Adrenal gland (tissue), 9 donors: ENCODE measurements at regions not wholly inside any gene's neighbourhood (a gene's known extent, or its start where the extent isn't known, plus 50 kb on each side); places are given as distances from the start of the nearest gene placed in this dataset.

Experiments
- DNase-seq, 7 donors: peaks; one replicate each; pipeline ENCODE4 v3.0.0-alpha.2; 2019 to 2020
- H3K27ac ChIP-seq, 5 donors: fragments of 200-600 bp; sonication (generic) in 4 of 5; 1 replicate in 3 of 5; 2 replicates in 2 of 5; pipeline versions ENCODE4 v1.5.1 to v1.8.0; 2016 to 2020; ENCODE audit warnings: mild to moderate bottlenecking in 1 of 5
- H3K27me3 ChIP-seq: fragments of 200-600 bp; 2 replicates; pipeline ENCODE4 v1.8.0; 2021
- H3K36me3 ChIP-seq, 2 donors: fragments of 200-600 bp; replicated peaks in 1 of 2; 1 replicate in 1 of 2; 2 replicates in 1 of 2; pipeline versions ENCODE4 v1.5.1 to v1.8.0; 2018 to 2022
- H3K4me1 ChIP-seq, 2 donors: fragments of 200-600 bp; replicated peaks in 1 of 2; 1 replicate in 1 of 2; 2 replicates in 1 of 2; pipeline versions ENCODE4 v1.5.1 to v1.8.0; 2018 to 2021
- H3K4me3 ChIP-seq, 4 donors: fragments of 200-600 bp; sonication (generic) in 3 of 4; one replicate each; pipeline ENCODE4 v1.5.1; 2016 to 2018
- H3K9me3 ChIP-seq, 3 donors: fragments of 200-600 bp; sonication (generic) in 1 of 3; replicated peaks in 1 of 3; 1 replicate in 2 of 3; 2 replicates in 1 of 3; pipeline versions ENCODE4 v1.5.1 to v1.8.0; 2016 to 2021
- CTCF ChIP-seq, 6 experiments: fragments of 450-650 bp in 4 of 6; fragments of 200-600 bp in 2 of 6; sonication (generic) in 1 of 6; IDR thresholded peaks; 1 replicate in 5 of 6; 2 replicates in 1 of 6; pipeline versions ENCODE4 v1.5.1 to v1.8.0; 2016 to 2021; ENCODE audit warnings: antibody characterized with exemption in 6 of 6, mild to moderate bottlenecking in 2 of 6, moderate library complexity in 1 of 6
- POLR2A ChIP-seq, 2 donors: fragments of 450-650 bp; IDR thresholded peaks; one replicate each; pipeline ENCODE4 v1.6.1; 2017; ENCODE audit warnings: antibody characterized with exemption in 2 of 2, mild to moderate bottlenecking in 2 of 2, moderate library complexity in 1 of 2
- WGBS, 4 donors: extraction: QIAGEN DNeasy Blood & Tissue Kit in 2 of 4; methylation state at CpG; one replicate each; pipeline versions ENCODE4 v1.1.5 to v1.1.7; 2013 to 2017; 5-methylcytosine and 5-hydroxymethylcytosine counted together
- intact Hi-C, 2 donors: fragments of 100-400 bp; cut with DNase I; formaldehyde crosslinking; loops; one replicate each; pipeline versions ENCODE4 v1.14.1 to v1.15.0; 2022 to 2023
- donor health status: healthy with polysubstance abuse.
- donor health status: Bipolar disorder and iron deficiency.
- donor health status: DM: yes; HTN: yes; CAD: no.
- donor health status: DM: no; HTN: no; CAD: no.
- donor health status: DM: no; HTN: no; CAD: no.

GRCh38 chr18:78191276-78191675, 788.3 kb upstream of the SALL3 start:
- 56 to 76% (median 69%) methylated on average over 4 of the region's 4 CpGs for WGBS, 4 donors

GRCh38 chr18:78192054-78192453, 787.6 kb upstream of the SALL3 start:
- H3K9me3 ChIP-seq: no peaks in the 10 kb centered on the region
- H3K4me1 ChIP-seq: no peaks in the 10 kb centered on the region
- no peaks in the 10 kb centered on the region for H3K27me3 ChIP-seq
- 7 to 30% (median 20%) methylated on average over 1 of the region's 1 CpG for WGBS, 4 donors
- DNase-seq: peak in 4 of 7 donors; percentile 16 to 58 (median 26)
- no peak overlapping the region for H3K27ac ChIP-seq
- intact Hi-C loops: no loop called here
- H3K4me3 ChIP-seq: no peak overlapping the region
- TF ChIP-seq POLR2A (IDR thresholded peaks at IDR 0.05): no peak
- no peaks in the 10 kb centered on the region for H3K36me3 ChIP-seq

More at GRCh38 chr18:78191276-78191675, 788.3 kb upstream of the SALL3 start:
- H3K36me3 ChIP-seq: no peaks in the 10 kb centered on the region
- no peak overlapping the region for H3K27ac ChIP-seq
- DNase-seq: no peak
- intact Hi-C loops: no loop called here
- TF ChIP-seq POLR2A (IDR thresholded peaks at IDR 0.05): no peak
- no peak for TF ChIP-seq CTCF (IDR thresholded peaks at IDR 0.05)
- no peak overlapping the region for H3K4me3 ChIP-seq
- H3K27me3 ChIP-seq: no peaks in the 10 kb centered on the region
- H3K4me1 ChIP-seq: no peaks in the 10 kb centered on the region
- H3K9me3 ChIP-seq: no peaks in the 10 kb centered on the region

GRCh38 chr18:78196280-78196679, 783.3 kb upstream of the SALL3 start:
- Histone ChIP-seq H3K27me3 (no peaks in the 10 kb centered on the region), H3K4me3 (no peak overlapping the region), H3K4me1 (no peaks in the 10 kb centered on the region), H3K36me3 (no peaks in the 10 kb centered on the region), H3K27ac (no peak overlapping the region), H3K9me3 (no peaks in the 10 kb centered on the region)
- DNase-seq: no peak
- TF ChIP-seq POLR2A (IDR thresholded peaks at IDR 0.05) (no peak), CTCF (IDR thresholded peaks at IDR 0.05) (no peak)
- 71 to 91% (median 81%) methylated on average over 2 of the region's 2 CpGs for WGBS, 4 donors
- intact Hi-C loops: no loop called here

- H3K9me3 ChIP-seq: no peaks in the 10 kb centered on the region
- TF ChIP-seq CTCF (IDR thresholded peaks at IDR 0.05) (no peak), POLR2A (IDR thresholded peaks at IDR 0.05) (no peak)
- WGBS, 4 donors: 62 to 79% (median 74%) methylated on average over 5 of the region's 5 CpGs
Observed at GRCh38 chr18:78199002-78199401, 780.6 kb upstream of the SALL3 start.

GRCh38 chr18:78199611-78200010, 780.0 kb upstream of the SALL3 start:
- H3K4me3 ChIP-seq: no peak overlapping the region
- H3K36me3 ChIP-seq: no peaks in the 10 kb centered on the region
- no peak for DNase-seq
- H3K9me3 ChIP-seq: no peaks in the 10 kb centered on the region
- H3K27me3 ChIP-seq: no peaks in the 10 kb centered on the region
- WGBS, 4 donors: 67 to 80% (median 73%) methylated on average over 4 of the region's 4 CpGs
- H3K27ac ChIP-seq: no peak overlapping the region
- intact Hi-C loops: no loop called here
- H3K4me1 ChIP-seq: no peaks in the 10 kb centered on the region
- TF ChIP-seq POLR2A (IDR thresholded peaks at IDR 0.05) (no peak), CTCF (IDR thresholded peaks at IDR 0.05) (no peak)

More at GRCh38 chr18:78199002-78199401, 780.6 kb upstream of the SALL3 start:
- H3K4me3 ChIP-seq: no peak overlapping the region
- H3K27ac ChIP-seq: no peak overlapping the region
- no peaks in the 10 kb centered on the region for H3K36me3 ChIP-seq
- intact Hi-C loops: no loop called here
- no peaks in the 10 kb centered on the region for H3K27me3 ChIP-seq
- no peaks in the 10 kb centered on the region for H3K4me1 ChIP-seq
- no peak for DNase-seq
